K562 (cell line): ENCODE measurements at regions not wholly inside any gene's neighbourhood (a gene's known extent, or its start where the extent isn't known, plus 50 kb on each side); places are given as distances from the start of the nearest gene placed in this dataset.

Experiments used
- BCL6 ChIP-seq: fragments of 250-450 bp; sonication (Bioruptor Pico); IDR thresholded peaks from 2 replicates; pipeline ENCODE4 v1.4.0; 2020
- CHD1 ChIP-seq: fragments of 200-600 bp; sonication (generic); IDR thresholded peaks from one replicate; pipeline ENCODE4 v1.6.1; 2012; ENCODE audit warnings: mild to moderate bottlenecking, moderate library complexity, low read length, inconsistent platforms
- CREM ChIP-seq: IDR thresholded peaks from 2 replicates; pipeline ENCODE4 v1.6.1; 2014; ENCODE audit warnings: antibody characterized with exemption, low read depth
- HDAC8 ChIP-seq: fragments of 450-650 bp; IDR thresholded peaks from 2 replicates; pipeline ENCODE4 v1.6.1; 2016; ENCODE audit warnings: mild to moderate bottlenecking, missing genetic modification characterization, moderate library complexity, missing compliant biosample characterization
- KHSRP ChIP-seq: fragments of 450-650 bp; IDR thresholded peaks from 2 replicates; pipeline ENCODE4 v1.6.1; 2017
- PRDM10 ChIP-seq: fragments of 450-650 bp; IDR thresholded peaks from 2 replicates; pipeline ENCODE4 v1.6.1; 2018; ENCODE audit not compliant: partially characterized antibody
- ZKSCAN8 ChIP-seq: fragments of 200-800 bp; sonication (Bioruptor generic); IDR thresholded peaks from 2 replicates; pipeline ENCODE4 v1.6.1; 2016; ENCODE audit warnings: missing genetic modification characterization, missing compliant biosample characterization
- TF ChIP-seq, protein P1 (sequence below): sonication (generic); formaldehyde crosslinking; IDR thresholded peaks from 2 replicates; pipeline ENCODE4 v1.8.1; 2022; ENCODE audit warnings: missing genetic modification reagents
- TF ChIP-seq, protein P2 (sequence below): fragments of 250-450 bp; sonication (Bioruptor Pico); IDR thresholded peaks from 2 replicates; pipeline ENCODE4 v1.8.0; 2021; ENCODE audit warnings: moderate library complexity, mild to moderate bottlenecking, inconsistent platforms

DNA sequence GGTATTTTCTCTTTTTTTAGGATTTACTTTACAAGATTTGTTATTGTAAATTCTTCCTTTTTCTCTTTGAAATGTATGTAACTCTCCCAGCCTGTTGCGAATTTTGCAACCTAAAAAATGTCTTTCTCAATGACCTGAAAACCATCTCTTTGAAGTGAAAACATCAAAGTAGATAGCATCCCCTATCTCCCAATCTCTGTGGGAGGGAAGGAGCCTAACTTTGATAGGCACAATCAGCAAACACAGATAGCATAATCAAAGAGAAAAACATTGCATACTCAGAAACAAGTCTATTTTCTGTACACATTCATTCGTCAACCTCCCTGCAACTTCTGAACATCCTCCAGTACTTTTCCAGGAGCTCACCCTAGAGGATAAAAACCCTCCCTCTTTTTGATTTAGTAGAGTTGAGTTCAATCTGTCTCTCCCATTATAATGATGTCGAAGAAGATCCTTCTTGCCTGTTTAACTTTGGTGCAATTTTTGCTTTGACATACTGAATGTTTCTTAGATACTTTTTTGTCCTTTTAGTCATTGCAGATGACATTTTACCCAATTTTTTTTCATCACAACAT, 849.2 kb upstream of the LRFN5 start (continued):
- TF ChIP-seq CREM, result no peak
- TF ChIP-seq BCL6, result no peak
- TF ChIP-seq ZKSCAN8 (CRISPR knock-in tag), result no peak
- no peak for TF ChIP-seq HDAC8 (tag)
- no peak for TF ChIP-seq PRDM10
- no peak for TF ChIP-seq KHSRP
- no peak for TF ChIP-seq CHD1
- TF ChIP-seq, protein P1, sequence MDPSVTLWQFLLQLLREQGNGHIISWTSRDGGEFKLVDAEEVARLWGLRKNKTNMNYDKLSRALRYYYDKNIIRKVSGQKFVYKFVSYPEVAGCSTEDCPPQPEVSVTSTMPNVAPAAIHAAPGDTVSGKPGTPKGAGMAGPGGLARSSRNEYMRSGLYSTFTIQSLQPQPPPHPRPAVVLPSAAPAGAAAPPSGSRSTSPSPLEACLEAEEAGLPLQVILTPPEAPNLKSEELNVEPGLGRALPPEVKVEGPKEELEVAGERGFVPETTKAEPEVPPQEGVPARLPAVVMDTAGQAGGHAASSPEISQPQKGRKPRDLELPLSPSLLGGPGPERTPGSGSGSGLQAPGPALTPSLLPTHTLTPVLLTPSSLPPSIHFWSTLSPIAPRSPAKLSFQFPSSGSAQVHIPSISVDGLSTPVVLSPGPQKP (CRISPR knock-in tag), result no peak
- TF ChIP-seq, protein P2, sequence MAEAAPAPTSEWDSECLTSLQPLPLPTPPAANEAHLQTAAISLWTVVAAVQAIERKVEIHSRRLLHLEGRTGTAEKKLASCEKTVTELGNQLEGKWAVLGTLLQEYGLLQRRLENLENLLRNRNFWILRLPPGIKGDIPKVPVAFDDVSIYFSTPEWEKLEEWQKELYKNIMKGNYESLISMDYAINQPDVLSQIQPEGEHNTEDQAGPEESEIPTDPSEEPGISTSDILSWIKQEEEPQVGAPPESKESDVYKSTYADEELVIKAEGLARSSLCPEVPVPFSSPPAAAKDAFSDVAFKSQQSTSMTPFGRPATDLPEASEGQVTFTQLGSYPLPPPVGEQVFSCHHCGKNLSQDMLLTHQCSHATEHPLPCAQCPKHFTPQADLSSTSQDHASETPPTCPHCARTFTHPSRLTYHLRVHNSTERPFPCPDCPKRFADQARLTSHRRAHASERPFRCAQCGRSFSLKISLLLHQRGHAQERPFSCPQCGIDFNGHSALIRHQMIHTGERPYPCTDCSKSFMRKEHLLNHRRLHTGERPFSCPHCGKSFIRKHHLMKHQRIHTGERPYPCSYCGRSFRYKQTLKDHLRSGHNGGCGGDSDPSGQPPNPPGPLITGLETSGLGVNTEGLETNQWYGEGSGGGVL (CRISPR knock-in tag), result no peak
